ENCODE measurements at regions not wholly inside any gene's neighbourhood (a gene's known extent, or its start where the extent isn't known, plus 50 kb on each side); places are given as distances from the start of the nearest gene placed in this dataset.

GRCh38 chr7:41837916-41838315 lies 135.0 kb upstream of the INHBA start:
- no peak for TF ChIP-seq JUND (IDR thresholded peaks at IDR 0.05; ENCODE audit: low read depth)
- in situ Hi-C loops (cut with HindIII; ENCODE audit: low pct_unique_long_range_greater_than_20kb, low sequenced_read_pairs) = no loop called here
- DNase-seq (ENCODE audit: low read depth in 1 of 2, low spot score in 1 of 2) = no peak

- in situ Hi-C loops (cut with HindIII; ENCODE audit: low pct_unique_long_range_greater_than_20kb, low sequenced_read_pairs) = no loop called here
- no peak for TF ChIP-seq JUND (IDR thresholded peaks at IDR 0.05; ENCODE audit: low read depth)
- peak in 1 of 2 experiments; percentile 38 for DNase-seq (ENCODE audit: low read depth in 1 of 2, low spot score in 1 of 2)
Observed at GRCh38 chr7:41835976-41836530, 133.2 kb upstream of the INHBA start.

DNA sequence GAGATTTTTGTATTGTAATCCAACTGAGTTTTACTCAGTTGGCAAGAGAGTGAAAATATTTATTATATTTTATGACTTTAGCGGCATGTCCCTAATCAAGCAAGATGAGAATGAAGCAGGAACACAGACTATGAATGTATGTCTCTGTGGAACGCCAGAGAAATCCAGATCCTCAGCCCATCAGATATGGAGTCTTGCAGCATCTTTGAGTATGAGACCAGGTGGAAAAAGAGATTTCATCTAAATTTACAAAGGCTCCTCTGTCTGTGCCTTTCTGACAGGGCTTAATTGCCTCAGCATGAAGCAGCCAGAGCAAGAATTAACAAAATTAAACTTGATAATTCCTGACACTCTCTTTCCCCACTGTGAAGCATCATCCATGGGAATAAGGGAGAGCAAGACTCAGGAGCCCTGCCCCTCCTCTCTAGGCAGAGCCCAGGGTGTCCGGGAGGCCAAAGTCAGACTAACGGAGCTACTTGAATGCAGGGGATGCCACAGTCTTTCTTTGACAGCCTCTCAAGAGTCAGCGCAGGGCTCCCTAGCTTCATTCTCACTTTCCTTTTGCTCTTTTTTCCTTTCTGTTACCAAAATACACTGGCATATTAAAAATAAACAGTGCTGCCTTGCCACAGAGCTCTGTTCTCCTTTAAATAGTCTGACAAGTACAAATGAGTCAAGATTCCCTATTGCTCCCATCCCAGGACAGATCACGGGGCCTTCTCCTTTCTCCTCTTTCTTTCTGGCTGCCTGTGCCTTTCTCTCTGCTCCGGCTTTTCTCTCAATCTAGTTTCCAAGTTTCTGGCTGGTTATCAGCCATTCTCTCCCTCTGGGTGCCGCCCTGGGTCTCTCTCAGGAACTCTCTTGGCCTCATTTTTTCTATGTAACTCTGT lies 132.2 kb upstream of the INHBA start:
- in situ Hi-C loops (cut with HindIII; ENCODE audit: low pct_unique_long_range_greater_than_20kb, low sequenced_read_pairs) = no loop called here
- TF ChIP-seq JUND (IDR thresholded peaks at IDR 0.05; ENCODE audit: low read depth) = no peak
- DNase-seq (ENCODE audit: low read depth in 1 of 2, low spot score in 1 of 2) = peak in 1 of 2 experiments; percentile 56

GRCh38 chr7:41832941-41833340 lies 130.1 kb upstream of the INHBA start:
- no peak for DNase-seq (ENCODE audit: low read depth in 1 of 2, low spot score in 1 of 2)
- in situ Hi-C loops (cut with HindIII; ENCODE audit: low pct_unique_long_range_greater_than_20kb, low sequenced_read_pairs) = no loop called here
- TF ChIP-seq JUND (IDR thresholded peaks at IDR 0.05; ENCODE audit: low read depth) = no peak

DNA sequence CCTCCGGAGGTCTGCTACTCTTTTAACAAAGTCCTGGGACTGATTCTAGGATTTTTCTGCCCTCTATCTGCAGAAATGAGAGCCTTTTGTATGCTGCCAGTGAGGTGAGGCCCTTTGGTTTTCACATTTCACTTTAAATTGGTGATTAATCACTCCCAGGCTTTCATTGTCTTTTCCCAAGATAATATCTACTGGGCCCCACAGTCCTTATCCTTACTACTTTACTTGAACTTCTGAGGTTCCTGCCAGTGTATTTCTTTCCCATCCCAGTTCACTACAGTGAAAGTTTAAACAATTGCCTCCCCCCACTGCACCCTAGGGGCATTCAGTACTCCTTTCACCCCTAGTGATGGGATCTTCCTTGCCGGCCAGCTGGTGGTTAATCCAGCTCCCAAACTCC lies 127.4 kb upstream of the INHBA start:
- in situ Hi-C loops (cut with HindIII; ENCODE audit: low pct_unique_long_range_greater_than_20kb, low sequenced_read_pairs) = no loop called here
- peak in 1 of 2 experiments; percentile 28 for DNase-seq (ENCODE audit: low read depth in 1 of 2, low spot score in 1 of 2)
- TF ChIP-seq JUND (IDR thresholded peaks at IDR 0.05; ENCODE audit: low read depth) = no peak

DNA sequence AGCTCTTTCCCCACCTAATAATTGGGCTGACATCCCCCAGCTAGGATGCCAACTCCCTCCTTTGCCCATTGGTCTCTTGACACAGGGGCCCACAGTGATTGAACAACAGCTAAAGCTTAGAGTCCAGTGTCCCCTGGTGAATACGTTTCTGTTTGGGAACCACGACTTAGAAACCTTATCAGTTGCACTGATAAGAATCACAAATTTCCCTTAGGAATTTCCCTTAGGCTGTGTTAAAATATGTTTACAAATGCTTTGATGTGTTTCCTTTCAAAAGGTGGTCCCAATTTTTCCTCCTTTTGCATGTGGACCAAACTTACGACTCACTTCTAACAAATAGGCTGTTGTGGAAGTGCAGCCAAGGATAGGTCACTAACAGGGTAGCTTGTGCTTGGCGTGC lies 126.0 kb upstream of the INHBA start:
- in situ Hi-C loops (cut with HindIII; ENCODE audit: low pct_unique_long_range_greater_than_20kb, low sequenced_read_pairs) = no loop called here
- no peak for TF ChIP-seq JUND (IDR thresholded peaks at IDR 0.05; ENCODE audit: low read depth)
- DNase-seq (ENCODE audit: low read depth in 1 of 2, low spot score in 1 of 2) = no peak

- in situ Hi-C loops (cut with HindIII; ENCODE audit: low pct_unique_long_range_greater_than_20kb, low sequenced_read_pairs) = no loop called here
- DNase-seq (ENCODE audit: low read depth in 1 of 2, low spot score in 1 of 2) = no peak
- TF ChIP-seq JUND (IDR thresholded peaks at IDR 0.05; ENCODE audit: low read depth) = no peak
Observed at GRCh38 chr7:41826641-41827040, 123.8 kb upstream of the INHBA start.

- DNase-seq (ENCODE audit: low read depth in 1 of 2, low spot score in 1 of 2) = no peak
- in situ Hi-C loops (cut with HindIII; ENCODE audit: low pct_unique_long_range_greater_than_20kb, low sequenced_read_pairs) = no loop called here
Observed at GRCh38 chr7:41825927-41826480, 123.1 kb upstream of the INHBA start.

DNA sequence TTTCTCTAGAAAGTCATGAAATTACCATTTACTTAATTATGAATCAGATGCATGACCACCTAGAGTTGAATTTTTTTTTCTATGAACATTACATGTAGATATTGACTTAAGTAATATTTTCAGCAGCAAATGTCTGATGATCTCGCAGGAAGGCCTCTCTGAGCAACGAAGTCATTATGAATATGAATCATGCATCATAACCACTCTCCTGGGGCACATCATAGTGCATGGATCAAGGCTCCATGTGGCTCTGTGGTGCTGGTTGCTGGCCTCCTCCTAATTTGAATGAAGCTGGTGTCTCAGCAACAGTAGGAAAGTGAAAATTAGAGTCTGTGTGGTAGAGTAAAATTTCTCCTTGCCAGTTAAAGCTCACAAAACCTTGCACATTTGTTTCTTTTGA lies 121.4 kb upstream of the INHBA start:
- no peak for DNase-seq (ENCODE audit: low read depth in 1 of 2, low spot score in 1 of 2)
- in situ Hi-C loops (cut with HindIII; ENCODE audit: low pct_unique_long_range_greater_than_20kb, low sequenced_read_pairs) = no loop called here
- no peak for TF ChIP-seq JUND (IDR thresholded peaks at IDR 0.05; ENCODE audit: low read depth)

More at GRCh38 chr7:41825927-41826480, 123.1 kb upstream of the INHBA start:
- TF ChIP-seq JUND (IDR thresholded peaks at IDR 0.05; ENCODE audit: low read depth) = no peak

DNA sequence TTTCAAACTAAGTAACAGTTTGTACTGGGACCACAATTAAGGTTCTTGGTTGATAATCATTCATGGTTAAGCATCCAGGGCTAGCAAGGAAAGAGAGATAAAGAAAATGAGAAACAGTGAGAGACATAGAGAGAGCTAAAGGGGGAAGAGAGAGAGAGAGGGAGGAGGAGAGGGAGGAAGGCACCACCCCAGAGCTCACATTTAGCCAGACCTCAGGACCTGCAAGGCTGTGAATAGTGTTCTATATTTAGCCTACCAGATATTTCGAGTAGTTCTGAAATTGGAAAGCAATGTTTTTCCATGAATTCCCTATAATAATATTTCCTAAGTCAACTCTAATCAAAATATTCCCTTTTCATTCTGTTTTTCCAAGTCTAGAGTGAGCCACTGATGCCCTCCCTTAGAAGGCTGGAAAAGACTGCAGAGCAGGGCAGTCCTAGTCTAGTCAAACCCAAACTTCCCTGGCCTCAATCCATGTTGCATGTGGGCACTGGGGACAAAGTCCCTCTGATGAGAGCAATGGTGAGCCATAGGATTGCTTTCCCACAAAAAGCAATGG lies 119.4 kb upstream of the INHBA start:
- in situ Hi-C loops (cut with HindIII; ENCODE audit: low pct_unique_long_range_greater_than_20kb, low sequenced_read_pairs) = no loop called here
- no peak for TF ChIP-seq JUND (IDR thresholded peaks at IDR 0.05; ENCODE audit: low read depth)
- DNase-seq (ENCODE audit: low read depth in 1 of 2, low spot score in 1 of 2) = no peak

GRCh38 chr7:41821521-41822213 lies 118.8 kb upstream of the INHBA start:
- in situ Hi-C loops (cut with HindIII; ENCODE audit: low pct_unique_long_range_greater_than_20kb, low sequenced_read_pairs) = no loop called here
- DNase-seq (ENCODE audit: low read depth in 1 of 2, low spot score in 1 of 2) = no peak
- TF ChIP-seq JUND (IDR thresholded peaks at IDR 0.05; ENCODE audit: low read depth) = no peak

GRCh38 chr7:41820111-41820671 lies 117.3 kb upstream of the INHBA start:
- in situ Hi-C loops (cut with HindIII; ENCODE audit: low pct_unique_long_range_greater_than_20kb, low sequenced_read_pairs) = no loop called here
- DNase-seq (ENCODE audit: low read depth in 1 of 2, low spot score in 1 of 2) = no peak
- no peak for TF ChIP-seq JUND (IDR thresholded peaks at IDR 0.05; ENCODE audit: low read depth)
